ENCODE measurements at regions not wholly inside any gene's neighbourhood (a gene's known extent, or its start where the extent isn't known, plus 50 kb on each side); places are given as distances from the start of the nearest gene placed in this dataset.
"Not testable (repeated sequence)": the region's sequence is repeated elsewhere in the genome, so short reads cannot be mapped to it uniquely, and the experiment has no call there.

DNA sequence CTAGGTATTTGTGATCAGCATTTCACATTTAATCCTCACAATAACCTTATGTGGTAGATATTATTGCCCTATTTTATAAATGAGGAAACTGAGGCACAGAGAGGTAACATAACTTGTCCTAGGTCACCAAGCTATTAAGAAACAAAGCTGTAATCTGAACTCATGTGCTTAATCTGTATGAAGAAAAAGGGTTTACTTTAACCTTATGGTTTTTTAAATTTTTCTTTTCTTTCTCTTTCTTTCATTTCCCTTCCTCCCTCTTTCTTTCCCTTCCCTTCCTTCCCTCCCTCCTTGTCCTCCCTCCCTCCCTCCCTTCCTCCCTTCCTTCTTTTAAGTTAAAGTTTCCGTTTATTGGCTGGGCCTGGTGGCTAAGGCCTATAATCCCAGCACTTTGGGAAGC, 105.2 kb upstream of the AMZ2 start:
- no peak for DNase-seq

DNA sequence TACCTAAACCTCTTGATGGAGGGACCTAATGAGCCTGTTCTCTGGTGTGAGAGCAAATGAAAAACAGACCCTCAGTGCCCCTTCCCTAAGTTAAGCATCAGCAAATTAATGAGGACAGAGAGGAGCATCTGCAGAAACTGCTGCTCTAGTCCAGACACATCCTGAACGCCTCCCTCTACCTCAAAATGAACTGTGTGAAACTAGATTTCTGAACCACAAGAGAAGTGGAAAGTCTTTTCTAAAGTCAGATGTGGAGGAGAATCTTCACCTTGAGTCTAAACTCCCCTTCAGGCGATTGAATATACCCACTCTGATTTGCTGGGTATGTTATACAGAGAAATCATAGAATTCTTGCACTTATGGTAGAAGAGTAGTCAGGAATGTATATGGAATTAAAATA, 104.4 kb upstream of the AMZ2 start:
- DNase-seq, result no peak

- DNase-seq, result no peak
These were observed 102.8 kb upstream of the AMZ2 start for GRCh38 chr17:68145088-68145487.

GRCh38 chr17:68148936-68149335, 98.9 kb upstream of the AMZ2 start:
- DNase-seq, result no peak

- DNase-seq, result no peak
These were observed 95.7 kb upstream of the AMZ2 start for GRCh38 chr17:68152161-68152571.

GRCh38 chr17:68155692-68156091, 92.2 kb upstream of the AMZ2 start:
- no peak for DNase-seq

DNA sequence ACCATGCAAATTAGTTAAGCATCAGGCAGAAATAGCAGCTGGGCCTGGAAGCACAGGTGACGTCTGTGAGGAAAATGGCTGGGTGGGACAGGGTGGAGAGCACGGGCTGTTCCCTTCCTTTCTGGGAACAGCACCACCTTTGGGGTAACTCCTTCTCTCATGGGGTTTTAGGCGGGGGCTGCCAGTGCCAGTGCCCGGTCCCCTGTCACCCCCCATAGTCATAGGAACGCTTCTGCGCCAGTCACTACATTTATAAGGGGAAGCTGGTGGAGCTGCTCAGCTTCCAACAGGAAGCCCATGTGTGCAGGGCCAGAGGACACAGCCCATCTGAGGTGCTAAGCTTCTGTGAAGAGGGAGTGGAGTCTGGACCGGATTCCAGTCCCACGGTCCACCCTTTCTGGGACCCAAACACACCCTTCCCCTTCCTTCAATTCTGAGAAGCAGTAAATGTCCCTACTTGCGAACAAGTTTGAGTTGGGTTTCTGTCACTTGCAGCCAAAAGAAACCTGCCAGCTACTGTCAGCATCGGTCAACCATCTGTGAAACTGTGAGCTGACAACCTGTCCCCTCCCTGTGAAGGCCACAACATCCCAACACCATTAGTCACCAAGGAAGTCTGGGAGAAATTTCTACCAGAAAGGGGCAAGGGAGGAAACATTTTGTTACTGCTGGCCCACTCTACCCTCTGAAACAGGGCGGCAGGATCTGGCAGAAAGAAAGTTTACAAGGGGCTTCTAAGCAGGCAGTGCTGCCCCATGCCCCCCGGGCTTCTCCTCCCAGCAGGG, 86.0 kb upstream of the AMZ2 start:
- DNase-seq, result no peak

DNA sequence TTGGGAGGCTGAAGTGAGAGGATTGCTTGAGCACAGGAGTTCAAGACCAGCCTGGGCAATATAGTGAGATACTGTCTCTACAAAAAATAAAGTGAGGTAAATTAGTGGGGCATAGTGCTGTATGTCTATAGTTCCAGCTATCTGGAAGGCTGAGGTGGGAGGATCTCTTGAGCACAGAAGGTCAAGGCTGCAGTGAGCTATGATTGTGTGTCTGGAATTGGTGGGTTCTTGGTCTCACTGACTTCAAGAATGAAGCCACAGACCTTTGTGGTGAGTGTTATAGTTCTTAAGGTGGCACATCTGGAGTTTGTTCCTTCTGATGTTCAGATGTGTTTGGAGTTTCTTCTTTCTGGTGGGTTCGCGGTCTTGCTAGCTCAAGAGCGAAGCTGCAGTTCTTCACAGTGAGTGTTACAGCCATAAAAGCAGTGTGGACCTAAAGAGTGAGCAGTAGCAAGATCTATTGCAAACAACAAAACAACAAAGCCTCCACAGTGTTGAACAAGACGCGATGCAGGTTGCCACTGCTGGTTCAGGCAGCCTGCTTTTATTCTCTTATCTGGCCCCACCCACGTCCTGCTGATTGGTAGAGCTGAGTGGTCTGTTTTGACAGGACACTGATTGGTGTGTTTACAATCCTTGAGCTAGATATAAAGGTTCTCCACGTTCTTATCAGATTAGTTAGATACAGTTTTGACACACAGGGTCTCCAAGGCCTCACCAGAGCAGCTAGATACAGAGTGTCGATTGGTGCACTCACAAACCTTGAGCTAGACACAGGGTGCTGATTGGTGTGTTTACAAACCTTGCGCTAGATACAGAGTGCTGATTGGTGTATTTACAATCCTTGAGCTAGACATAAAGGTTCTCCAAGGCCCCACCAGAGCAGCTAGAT, 79.3 kb upstream of the AMZ2 start:
- not testable (repeated sequence) for DNase-seq

DNA sequence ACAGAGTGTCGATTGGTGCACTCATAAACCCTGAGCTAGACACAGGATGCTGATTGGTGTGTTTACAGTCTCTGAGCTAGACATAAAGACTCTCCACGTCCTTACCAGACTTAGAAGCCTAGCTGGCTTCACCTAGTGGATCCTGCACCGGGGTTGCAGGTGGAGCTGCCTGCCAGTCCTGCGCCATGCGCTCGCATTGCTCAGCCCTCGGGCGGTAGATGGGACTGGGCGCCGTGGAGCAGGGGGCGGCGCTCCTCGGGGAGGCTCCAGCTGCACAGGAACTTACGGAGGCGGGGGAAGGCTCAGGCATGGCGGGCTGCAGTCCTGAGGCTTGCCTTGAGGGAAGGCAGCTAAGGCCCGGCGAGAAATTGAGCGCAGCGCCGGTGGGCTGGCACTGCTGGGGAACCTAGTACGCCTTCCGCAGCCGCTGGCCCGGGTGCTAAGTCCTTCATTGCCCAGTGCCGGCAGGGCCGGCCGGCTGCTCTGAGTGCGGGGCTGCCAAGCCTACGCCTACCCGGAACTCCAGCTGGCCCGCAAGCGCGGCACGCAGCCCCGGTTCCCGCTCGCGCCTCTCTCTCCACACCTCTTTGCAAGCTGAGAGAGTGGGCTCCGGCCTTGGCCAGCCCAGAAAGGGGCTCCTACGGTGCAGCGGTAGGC, 78.5 kb upstream of the AMZ2 start:
- not testable (repeated sequence) for DNase-seq

DNA sequence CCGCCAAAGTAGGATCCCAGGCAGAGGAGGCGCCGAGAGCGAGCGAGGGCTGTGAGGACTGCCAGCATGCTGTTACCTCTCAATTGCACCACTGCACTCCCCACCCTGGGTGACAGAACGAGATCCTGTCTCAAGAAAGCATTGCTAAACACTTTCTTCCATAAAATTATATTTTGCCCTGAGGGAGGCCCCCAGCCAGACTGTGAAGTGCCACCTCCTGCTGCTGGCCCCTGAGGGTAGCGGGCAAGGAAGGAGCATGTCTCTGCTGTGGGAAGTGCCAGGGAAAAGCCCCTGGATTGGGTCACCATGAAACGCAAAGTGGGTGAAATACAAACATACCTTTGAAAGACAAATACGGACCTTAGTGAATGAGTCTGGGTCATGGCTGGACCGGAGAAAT, 78.0 kb upstream of the AMZ2 start:
- no peak for DNase-seq

GRCh38 chr17:68170246-68170645, 77.6 kb upstream of the AMZ2 start:
- no peak for DNase-seq

GRCh38 chr17:68172461-68172954, 75.3 kb upstream of the AMZ2 start:
- DNase-seq, result no peak

GRCh38 chr17:68175416-68175815, 72.4 kb upstream of the AMZ2 start:
- no peak for DNase-seq

- no peak for DNase-seq
These were observed 71.9 kb upstream of the AMZ2 start for GRCh38 chr17:68175905-68176304.

DNA sequence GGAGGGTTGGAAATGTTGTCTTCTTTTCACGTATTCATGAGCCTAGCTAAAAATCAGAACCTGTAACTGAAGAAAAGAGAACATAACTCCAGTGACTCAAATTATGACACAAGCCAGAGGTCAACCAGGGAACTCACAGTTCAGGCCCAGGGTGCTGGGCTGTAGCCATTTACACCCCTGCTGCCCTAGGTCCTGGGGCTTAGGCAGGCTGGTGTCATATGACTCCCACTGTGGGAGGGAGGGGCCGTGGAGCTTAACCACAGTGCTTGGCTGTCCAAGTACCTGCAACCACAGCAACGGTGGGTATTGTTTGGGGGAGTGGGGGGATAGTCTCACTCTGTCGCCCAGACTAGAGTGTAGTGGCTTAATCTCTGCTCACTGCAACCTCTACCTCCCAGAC, 71.1 kb upstream of the AMZ2 start:
- DNase-seq, result no peak

GRCh38 chr17:68178831-68179230, 69.0 kb upstream of the AMZ2 start:
- no peak for DNase-seq

DNA sequence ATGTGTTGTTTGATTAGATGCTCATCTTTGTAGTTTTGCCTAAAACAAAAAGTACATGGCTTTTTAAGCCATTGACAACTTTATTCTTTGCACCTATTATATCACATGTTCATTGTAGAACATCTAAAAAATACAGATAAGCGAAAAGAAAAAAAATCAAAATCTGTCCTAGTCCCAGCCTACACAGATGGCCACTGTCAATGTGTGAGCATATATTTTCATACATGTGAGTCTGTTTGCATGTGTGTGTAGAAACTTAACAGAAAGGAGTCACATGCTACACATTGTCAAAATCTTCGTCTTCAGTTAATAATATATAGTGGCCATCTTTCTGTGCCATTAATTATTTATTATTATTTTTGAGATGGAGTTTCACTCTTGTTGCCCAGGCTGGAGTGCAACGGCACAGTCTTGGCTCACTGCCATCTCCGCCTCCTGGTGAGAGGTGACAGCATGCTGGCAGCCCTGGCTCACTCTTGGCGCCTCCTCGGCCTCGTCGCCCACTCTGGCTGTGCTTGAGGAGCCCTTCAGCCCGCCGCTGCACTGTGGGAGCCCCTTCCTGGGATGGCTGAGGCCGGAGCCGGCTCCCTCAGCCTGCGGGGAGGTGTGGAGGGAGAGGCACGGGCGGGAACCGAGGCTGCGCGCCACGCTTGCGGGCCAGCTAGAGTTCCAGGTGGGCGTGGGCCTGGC, 68.5 kb upstream of the AMZ2 start:
- DNase-seq, result no peak

DNA sequence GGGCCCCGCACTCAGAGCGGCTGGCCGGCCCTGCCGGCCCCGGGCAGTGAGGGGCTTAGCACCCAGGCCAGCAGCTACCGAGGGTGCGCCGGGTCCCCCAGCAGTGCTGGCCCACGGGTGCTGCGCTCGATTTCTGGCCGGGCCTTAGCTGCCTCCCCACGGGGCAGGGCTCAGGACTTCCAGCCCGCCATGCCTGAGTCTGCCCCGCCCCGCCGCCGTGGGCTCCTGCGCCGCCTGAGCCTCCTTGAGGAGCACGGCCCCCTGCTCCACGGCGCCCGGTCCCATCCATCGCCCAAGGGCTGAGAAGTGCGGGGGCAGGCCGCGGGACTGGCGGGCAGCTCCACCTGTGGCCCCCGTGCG, 67.9 kb upstream of the AMZ2 start:
- DNase-seq, result no peak

- no peak for DNase-seq
These were observed 65.9 kb upstream of the AMZ2 start for GRCh38 chr17:68182011-68182306.

DNA sequence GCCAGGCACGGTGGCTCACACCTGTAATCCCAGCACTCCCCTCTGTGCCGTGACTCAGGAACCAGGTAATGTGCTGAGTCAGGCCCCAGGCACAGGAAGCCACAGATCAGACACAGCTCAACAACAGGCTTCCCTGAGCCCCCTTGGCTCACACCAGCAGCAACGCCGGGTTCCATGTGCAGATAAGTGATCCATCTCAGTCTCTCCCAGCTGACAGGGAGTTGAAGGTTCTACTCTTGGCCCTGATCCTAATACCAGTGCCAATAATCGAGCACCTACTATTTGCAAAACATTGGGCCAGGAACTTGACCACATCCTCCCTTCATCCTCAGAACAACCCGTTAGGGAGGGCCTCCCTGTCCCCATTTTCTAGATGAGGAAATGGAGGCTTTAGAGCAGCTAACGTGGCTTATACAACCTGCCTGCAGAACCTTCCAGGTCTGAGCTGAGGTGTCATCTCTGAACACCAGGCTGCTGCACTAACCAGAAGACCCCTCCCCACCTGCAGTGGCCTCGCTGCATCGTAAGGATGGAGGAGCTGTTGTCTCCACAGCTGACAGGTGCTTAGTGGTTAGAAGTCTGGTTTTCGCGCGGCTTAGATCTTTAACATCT, 64.8 kb upstream of the AMZ2 start:
- DNase-seq, result no peak

GRCh38 chr17:68184141-68184571, 63.7 kb upstream of the AMZ2 start:
- DNase-seq, result no peak

DNA sequence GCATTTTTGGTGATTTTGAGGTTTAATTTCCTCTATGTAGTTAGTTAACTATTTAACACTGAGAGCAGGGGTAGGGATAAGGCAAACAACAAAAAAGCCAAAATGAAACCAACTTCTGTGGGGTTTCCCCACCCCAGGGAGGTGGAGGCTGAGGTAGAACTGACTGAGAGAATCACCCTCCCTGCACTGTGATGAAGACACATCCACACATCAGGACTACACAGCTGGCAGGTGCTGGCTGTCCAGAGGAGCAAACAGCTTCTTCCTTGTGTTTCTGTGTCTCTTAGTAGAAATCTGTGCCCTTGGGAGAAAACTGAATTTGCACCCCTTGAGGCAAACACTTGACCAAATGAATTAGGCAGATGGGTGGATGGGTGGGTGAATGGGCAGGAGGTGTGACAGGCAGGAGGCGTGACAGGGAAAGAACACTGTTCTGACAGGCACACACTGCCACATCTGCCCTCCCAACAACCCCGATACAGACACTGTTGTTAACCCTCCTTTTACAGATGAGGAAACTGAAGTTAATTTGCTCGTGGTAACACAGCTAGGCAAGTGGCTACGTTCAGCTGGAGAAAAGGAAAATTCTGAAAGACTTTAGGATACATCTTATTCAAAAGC, 62.9 kb upstream of the AMZ2 start:
- DNase-seq, result no peak
